Nephron progenitor cell (in vitro differentiated cells): ENCODE measurements at regions not wholly inside any gene's neighbourhood (a gene's known extent, or its start where the extent isn't known, plus 50 kb on each side); places are given as distances from the start of the nearest gene placed in this dataset.
"Not testable (repeated sequence)": the region's sequence is repeated elsewhere in the genome, so short reads cannot be mapped to it uniquely, and the experiment has no call there.

Experiments
- DNase-seq: peaks from one replicate; pipeline ENCODE4 v3.0.0; 2021
- H3K27ac Mint-ChIP-seq: 2 replicates; pipeline ENCODE4 v1.8.0; 2021; ENCODE audit warnings: mild to moderate bottlenecking, moderate library complexity, mixed read lengths
- H3K27me3 Mint-ChIP-seq: 2 replicates; pipeline ENCODE4 v1.8.0; 2021; ENCODE audit warnings: mild to moderate bottlenecking, low read depth, mixed read lengths; ENCODE audit not compliant: poor library complexity
- H3K36me3 Mint-ChIP-seq: 2 replicates; pipeline ENCODE4 v1.8.0; 2021; ENCODE audit warnings: low read depth, mixed read lengths
- H3K4me1 Mint-ChIP-seq: 2 replicates; pipeline ENCODE4 v1.8.0; 2021; ENCODE audit warnings: mixed read lengths
- H3K4me3 Mint-ChIP-seq: 2 replicates; pipeline ENCODE4 v1.8.0; 2021; ENCODE audit warnings: mild to moderate bottlenecking, moderate library complexity, mixed read lengths
- H3K9me3 Mint-ChIP-seq: 2 replicates; pipeline ENCODE4 v1.8.0; 2021; ENCODE audit warnings: mild to moderate bottlenecking, moderate library complexity, mixed read lengths
- TF ChIP-seq, protein P1 (sequence below): fragments of 200-600 bp; sonication (generic); IDR thresholded peaks from 2 replicates; pipeline ENCODE4 v1.5.0; 2021; ENCODE audit warnings: antibody characterized with exemption

DNA sequence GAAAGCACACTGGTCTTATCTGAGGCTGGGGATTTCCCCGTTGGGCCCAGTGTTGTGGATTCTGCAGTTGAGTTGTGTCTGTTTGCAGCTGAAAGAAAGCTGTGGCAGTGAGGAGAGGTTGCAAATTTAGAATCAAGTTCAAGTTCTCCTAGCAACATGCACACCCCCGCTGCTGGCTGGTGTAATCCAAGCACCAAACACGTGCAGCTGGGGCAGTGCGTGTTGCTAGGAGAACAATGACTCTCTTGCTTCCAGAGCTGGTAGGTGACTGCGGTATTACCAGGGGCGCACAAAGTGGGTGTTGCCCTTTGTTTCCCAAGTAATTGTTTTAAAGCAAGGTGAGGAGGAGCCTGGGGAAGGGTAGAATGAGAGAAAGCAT lies 91.5 kb downstream of the IER5 start:
- H3K9me3 Mint-ChIP-seq: peaks cover 10% of the 10 kb centered on the region
- DNase-seq: peak; percentile 28
- peak overlapping the region; percentile 70 for H3K4me3 Mint-ChIP-seq
- no peak overlapping the region for H3K27ac Mint-ChIP-seq
- H3K27me3 Mint-ChIP-seq: peaks cover 72% of the 10 kb centered on the region
- no peaks in the 10 kb centered on the region for H3K36me3 Mint-ChIP-seq
- peaks cover 23% of the 10 kb centered on the region for H3K4me1 Mint-ChIP-seq
- TF ChIP-seq, protein P1, sequence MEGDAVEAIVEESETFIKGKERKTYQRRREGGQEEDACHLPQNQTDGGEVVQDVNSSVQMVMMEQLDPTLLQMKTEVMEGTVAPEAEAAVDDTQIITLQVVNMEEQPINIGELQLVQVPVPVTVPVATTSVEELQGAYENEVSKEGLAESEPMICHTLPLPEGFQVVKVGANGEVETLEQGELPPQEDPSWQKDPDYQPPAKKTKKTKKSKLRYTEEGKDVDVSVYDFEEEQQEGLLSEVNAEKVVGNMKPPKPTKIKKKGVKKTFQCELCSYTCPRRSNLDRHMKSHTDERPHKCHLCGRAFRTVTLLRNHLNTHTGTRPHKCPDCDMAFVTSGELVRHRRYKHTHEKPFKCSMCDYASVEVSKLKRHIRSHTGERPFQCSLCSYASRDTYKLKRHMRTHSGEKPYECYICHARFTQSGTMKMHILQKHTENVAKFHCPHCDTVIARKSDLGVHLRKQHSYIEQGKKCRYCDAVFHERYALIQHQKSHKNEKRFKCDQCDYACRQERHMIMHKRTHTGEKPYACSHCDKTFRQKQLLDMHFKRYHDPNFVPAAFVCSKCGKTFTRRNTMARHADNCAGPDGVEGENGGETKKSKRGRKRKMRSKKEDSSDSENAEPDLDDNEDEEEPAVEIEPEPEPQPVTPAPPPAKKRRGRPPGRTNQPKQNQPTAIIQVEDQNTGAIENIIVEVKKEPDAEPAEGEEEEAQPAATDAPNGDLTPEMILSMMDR: no peak

DNA sequence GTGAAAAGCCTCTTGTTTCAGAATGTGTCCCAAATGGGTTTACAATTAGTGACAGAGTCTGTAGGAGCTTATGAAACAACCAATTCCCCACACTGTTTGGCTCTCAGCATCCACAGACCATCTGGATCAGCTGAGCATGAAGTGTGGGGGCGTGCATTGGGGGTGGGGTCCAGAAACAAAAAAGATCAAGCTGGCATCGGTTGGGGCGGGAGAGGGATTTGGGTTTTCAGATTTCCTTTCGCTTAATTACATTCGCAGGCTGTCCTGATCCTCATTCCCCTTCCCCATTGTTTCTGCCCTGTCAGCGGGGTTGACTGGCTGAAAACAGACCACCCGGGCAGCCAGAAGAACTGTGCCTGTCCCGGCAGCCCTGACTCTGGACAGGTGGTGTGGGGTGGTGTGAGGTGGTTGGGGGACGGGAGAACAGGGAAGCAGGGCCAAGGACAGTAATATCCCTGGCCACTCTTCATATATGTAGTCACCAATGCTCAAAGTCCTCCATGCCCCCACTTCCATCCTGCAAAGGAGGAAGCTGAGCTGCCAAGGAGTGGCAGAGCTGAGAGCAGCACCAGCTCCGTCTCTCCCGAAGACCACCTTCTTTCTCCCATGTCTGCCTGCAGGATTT lies 92.0 kb downstream of the IER5 start:
- TF ChIP-seq, protein P1: no peak
- Mint-ChIP-seq H3K27me3 (peaks cover 76% of the 10 kb centered on the region), H3K36me3 (no peaks in the 10 kb centered on the region), H3K4me1 (peaks cover 23% of the 10 kb centered on the region), H3K4me3 (peak overlapping the region; percentile 70), H3K27ac (no peak overlapping the region), H3K9me3 (peaks cover 10% of the 10 kb centered on the region)
- DNase-seq: no peak

DNA sequence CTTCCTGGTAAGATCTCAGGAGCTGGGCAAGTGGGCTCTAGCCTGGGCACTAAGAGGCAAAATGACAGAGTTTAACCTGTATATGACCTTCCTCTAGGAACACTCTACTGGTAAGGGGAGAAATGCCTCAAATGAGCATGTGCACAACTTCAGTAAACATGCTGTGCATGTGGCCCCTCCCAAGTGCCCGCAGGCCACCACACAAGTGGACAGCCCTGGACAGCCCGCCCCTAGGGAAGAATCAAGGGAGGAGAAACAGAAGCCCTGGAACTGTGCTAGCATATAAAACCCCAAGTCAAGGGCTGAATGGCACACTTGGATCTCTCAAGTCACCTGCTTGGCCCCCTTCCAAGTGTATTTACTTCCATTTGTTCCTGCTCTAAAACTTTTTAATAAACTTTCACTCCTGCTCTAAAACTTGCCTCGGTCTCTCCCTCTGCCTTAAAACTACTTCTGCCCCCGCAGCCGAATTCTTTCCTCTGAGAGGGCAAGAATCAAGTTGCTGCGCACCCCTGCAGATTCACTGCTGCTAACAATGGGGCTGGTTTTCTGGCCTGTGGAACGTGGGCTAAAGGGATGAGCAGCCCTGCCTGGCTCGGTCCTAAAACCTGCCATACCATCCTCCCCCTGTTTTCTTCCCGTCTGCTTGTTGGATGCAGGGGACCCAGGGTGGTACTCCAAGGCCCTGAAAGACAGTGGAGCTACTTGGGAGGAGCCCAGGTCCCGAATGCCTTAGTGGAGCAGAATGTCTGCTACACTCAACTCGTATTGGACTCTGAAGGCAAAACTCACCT lies 93.5 kb downstream of the IER5 start:
- TF ChIP-seq, protein P1: no peak
- peaks cover 10% of the 10 kb centered on the region for H3K9me3 Mint-ChIP-seq
- H3K4me3 Mint-ChIP-seq: no peak overlapping the region
- no peak overlapping the region for H3K27ac Mint-ChIP-seq
- peaks cover 89% of the 10 kb centered on the region for H3K27me3 Mint-ChIP-seq
- no peak for DNase-seq
- no peaks in the 10 kb centered on the region for H3K36me3 Mint-ChIP-seq
- H3K4me1 Mint-ChIP-seq: peaks cover 23% of the 10 kb centered on the region

DNA sequence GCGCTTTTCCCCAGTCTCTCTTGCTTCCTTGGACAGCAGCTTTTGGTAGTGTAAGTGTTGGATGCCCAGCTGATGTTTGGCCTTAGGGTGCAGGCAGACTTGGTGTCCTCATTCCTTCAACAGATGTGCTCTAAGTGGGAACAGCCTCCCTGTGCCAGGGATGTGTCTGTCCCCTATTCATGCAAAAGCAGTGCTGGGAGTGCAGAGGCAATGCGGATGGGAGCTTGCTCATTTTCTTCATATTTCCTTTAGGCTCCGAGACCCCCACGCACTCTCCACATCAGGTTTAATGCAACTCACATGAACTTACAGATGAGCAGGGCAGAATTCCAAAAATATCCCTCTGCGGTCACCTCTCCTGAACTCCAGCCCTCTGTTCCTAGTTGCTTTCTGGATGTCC lies 96.1 kb downstream of the IER5 start:
- H3K4me1 Mint-ChIP-seq: peaks cover 20% of the 10 kb centered on the region
- H3K27me3 Mint-ChIP-seq: peaks cover 82% of the 10 kb centered on the region
- TF ChIP-seq, protein P1: no peak
- H3K4me3 Mint-ChIP-seq: no peak overlapping the region
- no peaks in the 10 kb centered on the region for H3K9me3 Mint-ChIP-seq
- DNase-seq: no peak
- H3K27ac Mint-ChIP-seq: no peak overlapping the region
- no peaks in the 10 kb centered on the region for H3K36me3 Mint-ChIP-seq

DNA sequence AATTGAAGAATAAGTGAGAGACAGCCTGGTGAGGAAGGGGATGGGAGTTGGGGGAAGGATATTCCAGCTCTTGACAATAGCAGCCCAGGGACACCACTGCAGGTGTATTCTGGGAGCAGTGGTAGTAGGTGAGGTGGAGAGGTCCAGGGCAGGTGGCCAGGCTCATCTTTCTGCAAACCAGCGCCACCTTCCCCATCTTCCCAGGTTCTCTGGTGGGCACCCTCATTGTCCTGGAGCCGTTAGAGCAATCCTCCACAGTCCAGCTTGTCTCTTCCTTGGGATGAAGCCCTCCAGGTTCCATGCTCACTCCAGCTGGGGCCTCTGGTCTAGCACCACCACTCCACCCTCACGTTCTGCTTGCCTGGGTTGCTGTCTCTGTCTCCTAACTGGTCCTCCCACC lies 97.0 kb downstream of the IER5 start:
- H3K4me3 Mint-ChIP-seq: no peak overlapping the region
- DNase-seq: no peak
- TF ChIP-seq, protein P1: no peak
- H3K27me3 Mint-ChIP-seq: peaks cover 73% of the 10 kb centered on the region
- peaks cover 12% of the 10 kb centered on the region for H3K4me1 Mint-ChIP-seq
- H3K36me3 Mint-ChIP-seq: no peaks in the 10 kb centered on the region
- H3K9me3 Mint-ChIP-seq: no peaks in the 10 kb centered on the region
- no peak overlapping the region for H3K27ac Mint-ChIP-seq

DNA sequence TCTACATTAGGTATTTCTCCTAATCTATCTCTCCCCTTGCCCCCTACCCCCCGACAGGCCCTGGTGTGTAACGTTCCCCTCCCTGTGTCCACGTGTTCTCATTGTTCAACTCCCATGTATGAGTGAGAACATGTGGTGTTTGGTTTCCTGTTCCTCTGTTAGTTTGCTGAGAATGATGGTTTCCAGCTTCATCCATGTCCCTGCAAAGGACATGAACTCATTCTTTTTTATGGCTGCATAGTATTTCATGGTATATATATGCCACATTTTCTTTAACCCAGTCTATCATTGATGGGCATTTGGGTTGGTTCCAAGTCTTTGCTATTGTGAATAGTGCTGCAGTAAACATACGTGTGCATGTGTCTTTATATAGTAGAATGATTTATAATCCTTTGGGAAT lies 97.6 kb downstream of the IER5 start:
- H3K27me3 Mint-ChIP-seq: peaks cover 75% of the 10 kb centered on the region
- not testable (repeated sequence) for H3K9me3 Mint-ChIP-seq, H3K4me3 Mint-ChIP-seq, H3K36me3 Mint-ChIP-seq, H3K27ac Mint-ChIP-seq, DNase-seq
- H3K4me1 Mint-ChIP-seq: peaks cover 13% of the 10 kb centered on the region
